ENCODE measurements at regions not wholly inside any gene's neighbourhood (a gene's known extent, or its start where the extent isn't known, plus 50 kb on each side); places are given as distances from the start of the nearest gene placed in this dataset.

DNA sequence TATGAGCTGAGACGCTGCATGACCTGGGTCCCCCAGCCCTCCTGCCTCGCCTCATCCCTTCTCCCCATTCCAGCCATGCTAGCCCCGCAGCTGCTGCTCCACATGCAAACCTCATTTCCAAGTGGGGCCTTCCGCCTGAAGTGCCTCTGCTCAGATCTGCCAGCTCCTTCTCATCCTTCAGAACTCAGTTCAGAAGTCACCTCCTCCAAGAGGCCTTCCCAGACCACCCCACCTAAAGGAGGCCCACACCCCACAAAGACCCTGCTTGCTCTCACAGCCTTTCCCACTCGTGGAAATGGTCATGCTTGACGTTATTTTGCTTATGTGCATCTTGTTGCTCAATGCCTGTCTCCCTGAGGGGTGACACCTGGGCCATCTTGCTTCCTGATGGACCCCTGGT lies 58.7 kb downstream of the RMI2 start:
- TF ChIP-seq SIN3A (IDR thresholded peaks at IDR 0.05; ENCODE audit: borderline replicate concordance, insufficient read depth, low read length) (no peak), TAF1 (IDR thresholded peaks at IDR 0.05; ENCODE audit: borderline replicate concordance, insufficient read depth, low read length) (no peak), POLR2AphosphoS5 (IDR thresholded peaks at IDR 0.05; ENCODE audit: low read depth, low read length) (no peak), FOXP2 (optimal IDR thresholded peaks at IDR 0.05; ENCODE audit: borderline replicate concordance, extremely low read depth, extremely low read length, insufficient read depth) (no peak)
- TF ChIP-seq, protein P1, sequence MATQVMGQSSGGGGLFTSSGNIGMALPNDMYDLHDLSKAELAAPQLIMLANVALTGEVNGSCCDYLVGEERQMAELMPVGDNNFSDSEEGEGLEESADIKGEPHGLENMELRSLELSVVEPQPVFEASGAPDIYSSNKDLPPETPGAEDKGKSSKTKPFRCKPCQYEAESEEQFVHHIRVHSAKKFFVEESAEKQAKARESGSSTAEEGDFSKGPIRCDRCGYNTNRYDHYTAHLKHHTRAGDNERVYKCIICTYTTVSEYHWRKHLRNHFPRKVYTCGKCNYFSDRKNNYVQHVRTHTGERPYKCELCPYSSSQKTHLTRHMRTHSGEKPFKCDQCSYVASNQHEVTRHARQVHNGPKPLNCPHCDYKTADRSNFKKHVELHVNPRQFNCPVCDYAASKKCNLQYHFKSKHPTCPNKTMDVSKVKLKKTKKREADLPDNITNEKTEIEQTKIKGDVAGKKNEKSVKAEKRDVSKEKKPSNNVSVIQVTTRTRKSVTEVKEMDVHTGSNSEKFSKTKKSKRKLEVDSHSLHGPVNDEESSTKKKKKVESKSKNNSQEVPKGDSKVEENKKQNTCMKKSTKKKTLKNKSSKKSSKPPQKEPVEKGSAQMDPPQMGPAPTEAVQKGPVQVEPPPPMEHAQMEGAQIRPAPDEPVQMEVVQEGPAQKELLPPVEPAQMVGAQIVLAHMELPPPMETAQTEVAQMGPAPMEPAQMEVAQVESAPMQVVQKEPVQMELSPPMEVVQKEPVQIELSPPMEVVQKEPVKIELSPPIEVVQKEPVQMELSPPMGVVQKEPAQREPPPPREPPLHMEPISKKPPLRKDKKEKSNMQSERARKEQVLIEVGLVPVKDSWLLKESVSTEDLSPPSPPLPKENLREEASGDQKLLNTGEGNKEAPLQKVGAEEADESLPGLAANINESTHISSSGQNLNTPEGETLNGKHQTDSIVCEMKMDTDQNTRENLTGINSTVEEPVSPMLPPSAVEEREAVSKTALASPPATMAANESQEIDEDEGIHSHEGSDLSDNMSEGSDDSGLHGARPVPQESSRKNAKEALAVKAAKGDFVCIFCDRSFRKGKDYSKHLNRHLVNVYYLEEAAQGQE (IDR thresholded peaks at IDR 0.05; ENCODE audit: insufficient read depth in 1 of 2, low read depth in 2 of 2, low read length in 2 of 2) = no peak

DNA sequence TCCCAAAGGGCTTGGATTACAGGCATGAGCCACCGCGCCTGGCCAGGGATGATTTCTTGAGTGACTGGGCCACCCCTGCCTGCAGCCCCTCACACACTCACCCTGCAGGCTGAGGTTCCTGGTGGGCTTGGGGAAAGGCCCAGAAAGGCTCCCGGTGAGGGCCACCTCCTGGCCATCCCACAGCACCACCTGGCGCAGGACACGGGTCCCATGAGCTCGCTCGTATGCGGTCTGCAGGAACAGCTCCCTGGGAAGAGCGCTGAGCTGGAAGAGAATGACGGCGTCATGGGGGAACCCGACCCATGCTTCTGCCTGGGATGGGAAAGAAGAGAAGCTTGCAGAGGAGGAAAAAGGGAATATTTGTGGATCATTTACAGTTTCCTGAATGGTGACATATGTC lies 59.3 kb downstream of the RMI2 start:
- TF ChIP-seq SIN3A (IDR thresholded peaks at IDR 0.05; ENCODE audit: borderline replicate concordance, insufficient read depth, low read length) (no peak), TAF1 (IDR thresholded peaks at IDR 0.05; ENCODE audit: borderline replicate concordance, insufficient read depth, low read length) (no peak), FOXP2 (optimal IDR thresholded peaks at IDR 0.05; ENCODE audit: borderline replicate concordance, extremely low read depth, extremely low read length, insufficient read depth) (no peak), POLR2AphosphoS5 (IDR thresholded peaks at IDR 0.05; ENCODE audit: low read depth, low read length) (no peak)
- TF ChIP-seq, protein P1 (IDR thresholded peaks at IDR 0.05; ENCODE audit: insufficient read depth in 1 of 2, low read depth in 2 of 2, low read length in 2 of 2) = no peak

DNA sequence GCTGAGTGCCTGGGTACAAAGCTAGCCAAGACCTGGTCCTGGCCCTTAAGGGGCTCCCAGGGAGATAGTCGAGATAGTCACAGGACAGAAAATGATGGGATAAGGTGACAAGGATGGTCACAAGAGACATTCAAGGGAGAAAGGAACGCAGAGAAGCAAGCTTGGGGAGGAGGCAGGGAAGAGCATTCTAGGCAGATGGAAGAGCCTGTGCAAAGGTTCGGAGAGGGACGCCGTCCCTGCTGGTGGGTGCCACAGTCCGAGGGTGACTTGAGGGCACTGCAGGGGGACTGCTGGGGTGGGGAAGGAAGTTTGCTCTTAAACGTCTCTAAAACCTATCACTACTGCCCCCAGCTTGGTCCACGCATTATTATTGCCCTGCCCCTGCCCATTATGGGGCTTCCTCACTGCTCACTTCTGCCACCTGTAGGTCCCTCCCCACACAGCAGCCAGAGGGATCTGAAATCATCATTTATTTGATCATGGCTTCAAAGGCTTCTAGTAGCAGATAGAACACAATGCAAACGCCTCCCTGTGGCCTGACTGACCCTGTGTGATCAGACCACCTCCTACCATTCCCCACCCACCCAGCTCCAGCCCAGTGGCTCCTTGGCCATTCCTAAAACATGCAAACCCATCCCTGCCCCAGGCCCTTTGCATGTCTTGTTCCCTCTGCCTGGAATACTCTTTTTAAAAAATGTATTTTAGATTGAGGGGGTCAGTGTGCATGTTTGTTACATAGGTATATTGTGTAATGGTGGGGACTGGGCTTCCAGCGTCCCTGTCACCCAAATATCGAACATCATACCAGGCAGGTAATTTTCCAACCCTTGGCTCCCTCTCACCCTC lies 60.3 kb downstream of the RMI2 start:
- TF ChIP-seq SIN3A (IDR thresholded peaks at IDR 0.05; ENCODE audit: borderline replicate concordance, insufficient read depth, low read length) (no peak), TAF1 (IDR thresholded peaks at IDR 0.05; ENCODE audit: borderline replicate concordance, insufficient read depth, low read length) (no peak), FOXP2 (optimal IDR thresholded peaks at IDR 0.05; ENCODE audit: borderline replicate concordance, extremely low read depth, extremely low read length, insufficient read depth) (no peak), POLR2AphosphoS5 (IDR thresholded peaks at IDR 0.05; ENCODE audit: low read depth, low read length) (no peak)
- TF ChIP-seq, protein P1 (IDR thresholded peaks at IDR 0.05; ENCODE audit: insufficient read depth in 1 of 2, low read depth in 2 of 2, low read length in 2 of 2) = no peak

DNA sequence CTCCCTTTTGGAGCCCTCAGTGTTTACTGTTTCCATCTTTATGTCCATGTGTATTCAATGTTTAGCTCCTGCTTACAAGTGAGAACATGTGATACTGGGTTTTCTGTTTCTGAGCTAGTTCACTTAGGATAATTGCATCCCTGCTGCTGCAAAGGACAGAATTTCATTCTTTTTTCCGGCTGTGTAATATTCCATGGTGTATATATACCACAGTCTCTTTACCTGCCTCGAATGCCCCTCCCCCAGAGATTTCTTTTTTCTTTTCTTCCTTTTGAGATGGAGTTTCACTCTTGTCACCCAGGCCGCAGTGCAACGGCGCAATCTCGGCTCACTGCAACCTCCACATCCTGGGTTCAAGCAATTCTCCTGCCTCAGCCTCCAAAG lies 60.9 kb downstream of the RMI2 start:
- TF ChIP-seq POLR2AphosphoS5 (IDR thresholded peaks at IDR 0.05; ENCODE audit: low read depth, low read length) = no peak
- no peak for TF ChIP-seq FOXP2 (optimal IDR thresholded peaks at IDR 0.05; ENCODE audit: borderline replicate concordance, extremely low read depth, extremely low read length, insufficient read depth)
- TF ChIP-seq, protein P1 (IDR thresholded peaks at IDR 0.05; ENCODE audit: insufficient read depth in 1 of 2, low read depth in 2 of 2, low read length in 2 of 2) = no peak
- no peak for TF ChIP-seq TAF1 (IDR thresholded peaks at IDR 0.05; ENCODE audit: borderline replicate concordance, insufficient read depth, low read length)
- TF ChIP-seq SIN3A (IDR thresholded peaks at IDR 0.05; ENCODE audit: borderline replicate concordance, insufficient read depth, low read length) = no peak

Measured in PFSK-1 (cell line).